LHCN-M2 (cell line): ENCODE measurements at regions not wholly inside any gene's neighbourhood (a gene's known extent, or its start where the extent isn't known, plus 50 kb on each side); places are given as distances from the start of the nearest gene placed in this dataset.

Experiments used
- DNase-seq: peaks from one replicate; pipeline ENCODE4 v3.0.0-alpha.2; 2012; ENCODE audit warnings: low read depth

DNA sequence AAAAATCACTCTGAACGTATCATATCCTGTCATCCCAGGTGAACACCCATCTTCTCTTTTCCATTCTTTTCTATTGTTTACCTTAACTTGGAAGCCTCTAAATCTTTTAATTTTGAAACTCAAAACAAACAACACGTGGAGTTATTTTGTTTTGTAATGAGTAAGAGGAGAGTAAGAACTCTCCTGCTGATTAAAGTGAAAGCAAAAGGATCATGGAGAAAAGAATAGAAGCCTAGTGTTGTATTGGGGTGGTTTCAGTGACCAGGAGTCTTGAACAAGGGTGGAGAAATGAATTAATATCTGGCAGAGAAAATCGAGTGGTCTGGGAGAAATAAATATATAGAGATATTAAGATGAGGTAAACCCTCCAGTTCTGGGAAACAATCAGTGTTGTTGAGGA is 237.4 kb upstream of the UGT8 start:
- DNase-seq: peak; percentile 5

DNA sequence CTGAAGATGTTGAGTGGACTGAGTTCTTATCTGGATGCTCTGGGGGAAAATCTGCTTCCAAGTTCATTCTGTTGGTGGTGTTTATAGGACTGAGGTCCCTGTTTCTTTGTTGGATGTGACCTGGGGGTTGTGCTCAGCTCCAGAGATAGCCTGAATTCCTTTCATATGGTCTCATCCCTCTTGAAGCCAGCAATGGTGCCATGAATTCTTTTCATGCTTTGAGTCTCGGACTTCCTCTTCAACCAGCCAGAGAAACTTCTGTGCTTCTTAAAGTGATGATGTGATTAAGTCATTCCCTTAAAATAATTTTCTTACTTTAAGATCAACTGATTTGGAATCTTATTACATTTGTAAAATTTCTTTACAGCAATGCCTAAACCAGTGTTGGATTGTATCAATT is 233.8 kb upstream of the UGT8 start:
- DNase-seq: peak; percentile 61

DNA sequence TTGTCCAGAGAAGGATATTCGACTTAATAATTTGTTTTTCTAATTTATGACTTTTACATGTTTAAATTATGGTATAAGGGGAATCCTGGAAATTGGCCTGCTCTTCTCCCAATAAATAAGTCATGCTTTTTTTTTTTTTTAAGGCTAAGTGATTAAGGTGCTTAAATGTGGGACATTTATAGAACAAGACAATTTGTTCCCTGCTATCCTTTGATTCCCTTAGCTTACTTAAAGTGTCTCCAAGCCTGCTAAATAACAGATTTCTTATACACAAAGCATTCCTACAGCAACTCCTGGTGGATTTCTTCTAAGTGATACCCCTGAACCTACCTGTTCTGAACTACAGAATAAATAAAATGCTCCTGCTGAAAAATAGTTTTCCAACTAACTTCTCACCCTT is 233.0 kb upstream of the UGT8 start:
- DNase-seq: no peak

- no peak for DNase-seq
These were observed 232.2 kb upstream of the UGT8 start for GRCh38 chr4:114366368-114366767.

DNA sequence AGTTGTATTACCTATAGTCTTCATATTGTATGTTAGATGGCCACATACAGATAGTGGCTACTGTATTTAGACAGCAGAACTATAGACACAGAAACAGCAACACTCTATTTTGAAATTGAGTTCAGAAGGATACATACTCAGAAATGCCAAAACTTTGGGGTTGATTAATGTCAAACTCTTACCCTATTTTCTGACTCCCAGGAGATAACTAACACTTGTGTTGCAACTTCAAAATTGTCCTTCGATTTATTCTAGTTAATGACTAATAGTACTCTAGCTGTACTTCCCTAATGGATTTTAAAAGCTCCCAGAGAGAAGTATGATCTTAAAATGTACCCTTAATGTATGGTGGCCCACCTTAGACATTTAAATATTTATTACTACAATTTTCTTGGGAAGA is 229.9 kb upstream of the UGT8 start:
- DNase-seq: no peak

GRCh38 chr4:114373508-114373907 is 225.1 kb upstream of the UGT8 start:
- no peak for DNase-seq

DNA sequence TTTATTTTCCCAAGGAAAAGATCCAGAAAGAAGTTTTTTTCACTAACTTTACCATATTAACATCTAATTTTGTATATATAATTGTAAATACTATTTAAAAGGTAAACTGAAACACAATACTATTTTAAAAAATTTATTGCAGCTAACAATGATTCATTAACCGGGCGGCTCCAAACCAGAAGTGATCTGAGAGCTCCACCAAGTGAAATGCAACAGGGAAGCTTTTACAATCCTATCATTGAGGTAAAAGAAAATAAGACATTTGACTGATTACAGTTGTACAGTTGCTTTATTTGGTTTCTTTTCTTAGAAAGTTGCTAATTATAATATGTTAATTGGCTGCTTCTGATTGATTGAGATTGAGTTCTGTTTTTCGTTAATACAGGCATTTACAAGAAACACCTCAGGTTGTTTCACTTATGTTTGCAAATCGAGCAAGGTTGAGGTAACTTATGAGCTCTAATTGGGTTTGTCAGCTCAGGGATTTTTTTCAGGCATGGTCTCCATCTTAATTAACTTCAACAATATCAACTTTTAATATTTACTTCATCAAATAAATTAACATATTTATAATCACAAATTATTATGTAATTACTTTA is 220.2 kb upstream of the UGT8 start:
- peak; percentile 52 for DNase-seq

- DNase-seq: peak; percentile 12
These were observed 215.5 kb upstream of the UGT8 start for GRCh38 chr4:114383067-114383466.

GRCh38 chr4:114383721-114384120 is 214.9 kb upstream of the UGT8 start:
- DNase-seq: peak; percentile 93

- peak; percentile 54 for DNase-seq
These were observed 214.0 kb upstream of the UGT8 start for GRCh38 chr4:114384629-114385028.

DNA sequence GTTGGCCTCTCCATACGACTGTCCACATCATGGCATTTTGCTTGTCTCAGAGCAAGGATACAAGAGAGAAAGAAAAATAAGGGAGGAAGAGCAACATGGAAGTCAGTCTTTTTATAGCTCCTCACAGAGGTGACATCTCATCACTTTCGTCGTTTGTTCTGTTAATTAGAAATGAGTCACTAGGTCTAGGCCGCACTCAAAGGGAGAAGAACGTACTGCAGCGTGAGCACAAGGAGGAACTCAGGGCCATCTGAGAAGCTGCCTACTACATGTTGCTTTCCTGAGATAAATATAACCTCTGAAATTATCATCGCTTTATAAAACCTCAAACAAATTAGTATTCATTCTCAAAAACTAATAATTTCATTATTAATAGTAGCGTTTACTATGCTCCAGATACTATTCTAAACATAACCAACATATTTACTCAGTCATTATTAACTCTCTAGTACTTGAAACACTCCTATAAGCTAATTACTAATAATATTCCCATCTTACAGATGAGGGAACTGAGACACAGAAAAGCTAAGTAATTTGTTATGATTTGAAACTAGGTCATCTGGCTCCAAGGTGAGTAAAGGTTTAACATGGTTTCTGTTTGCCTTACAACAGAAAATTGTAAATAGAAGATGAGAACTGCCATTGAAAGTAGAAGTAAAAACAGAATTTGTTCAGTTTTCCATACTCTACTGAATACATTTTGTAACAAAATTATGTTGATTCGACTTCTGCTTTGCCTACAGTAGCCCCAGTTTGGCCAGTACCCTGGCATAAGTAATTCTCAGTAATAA is 213.2 kb upstream of the UGT8 start:
- DNase-seq: no peak

- DNase-seq: peak; percentile 34
These were observed 211.9 kb upstream of the UGT8 start for GRCh38 chr4:114386637-114387233.

DNA sequence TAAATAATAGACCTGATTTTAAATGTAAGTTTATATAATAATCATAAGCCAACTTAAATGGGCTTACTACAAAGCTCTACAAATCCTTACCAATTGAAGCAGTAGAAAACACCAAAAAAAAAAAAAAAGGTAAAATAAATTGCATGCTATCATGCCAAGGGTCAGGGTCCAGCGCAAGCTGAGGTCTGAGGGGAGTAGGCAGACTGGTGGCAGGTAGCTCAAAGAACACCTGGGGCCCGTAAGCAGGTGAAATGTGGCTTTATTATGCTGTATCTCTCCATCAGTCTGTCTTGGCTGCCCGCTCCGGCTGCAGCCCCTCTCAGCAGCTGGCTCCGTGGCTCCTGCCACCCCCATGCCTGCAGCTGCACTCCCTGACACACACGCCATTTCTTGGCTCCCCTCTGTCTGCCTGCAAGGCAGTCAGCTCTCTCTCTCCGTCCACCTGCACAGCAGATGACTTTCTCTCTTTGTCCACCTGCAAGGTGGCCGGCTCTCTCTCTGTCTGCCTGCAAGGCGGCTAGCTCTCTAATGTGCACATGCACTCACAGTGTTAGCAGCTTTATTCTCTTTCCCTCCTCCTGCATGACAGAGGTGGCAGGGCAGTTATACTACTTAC is 209.4 kb upstream of the UGT8 start:
- no peak for DNase-seq

DNA sequence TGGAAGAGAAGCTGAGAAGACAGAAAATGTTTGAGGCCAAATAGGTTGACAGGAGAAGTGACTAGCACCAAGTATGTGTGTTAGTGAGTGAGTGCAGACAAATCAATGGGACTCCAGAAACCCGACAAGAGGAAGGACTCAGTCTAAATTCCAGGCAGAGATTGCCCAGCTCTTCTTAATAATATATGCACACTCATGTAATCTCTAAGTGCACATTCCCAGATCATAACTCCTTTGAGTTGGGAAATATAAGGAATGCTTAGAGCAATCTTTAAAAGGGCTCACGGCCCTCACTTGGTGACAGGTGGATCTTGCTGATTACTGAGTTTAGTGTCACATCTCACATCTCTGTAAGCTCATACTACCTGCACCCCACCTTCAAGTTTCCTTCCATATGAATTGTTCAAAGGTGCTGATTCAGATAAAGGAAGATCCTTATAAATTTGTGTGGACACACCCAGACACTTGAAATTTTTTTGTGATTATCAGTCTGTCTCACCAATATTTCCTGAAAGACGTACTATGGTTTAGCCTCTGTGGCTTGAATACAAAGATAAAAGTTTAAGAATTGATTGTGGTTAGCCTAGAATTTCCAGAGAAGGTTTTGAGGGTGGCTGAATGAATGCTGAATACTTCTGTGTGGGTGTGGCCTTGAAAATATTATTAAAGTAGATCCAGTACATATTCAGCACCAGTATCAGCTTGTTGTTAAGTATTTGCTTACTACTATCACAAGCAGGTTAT is 205.1 kb upstream of the UGT8 start:
- no peak for DNase-seq

DNA sequence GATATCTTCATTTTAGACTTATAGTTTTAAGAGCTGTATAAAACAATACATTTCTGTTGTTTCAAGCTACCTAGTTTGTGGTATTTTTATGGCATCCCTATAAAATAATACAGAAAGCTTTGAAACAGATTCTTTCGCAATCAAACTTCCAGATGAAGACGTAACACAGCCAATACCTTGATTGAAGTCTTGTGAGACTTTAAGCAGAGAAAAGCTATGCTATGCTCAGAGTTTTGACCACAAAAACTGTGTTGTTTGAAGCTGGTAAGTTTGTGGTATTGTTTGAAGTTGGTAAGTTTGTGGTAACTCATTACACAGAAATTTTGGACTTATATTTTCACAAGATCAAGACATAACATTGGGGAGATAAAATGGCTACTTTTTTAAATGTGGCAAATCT is 201.8 kb upstream of the UGT8 start:
- no peak for DNase-seq

DNA sequence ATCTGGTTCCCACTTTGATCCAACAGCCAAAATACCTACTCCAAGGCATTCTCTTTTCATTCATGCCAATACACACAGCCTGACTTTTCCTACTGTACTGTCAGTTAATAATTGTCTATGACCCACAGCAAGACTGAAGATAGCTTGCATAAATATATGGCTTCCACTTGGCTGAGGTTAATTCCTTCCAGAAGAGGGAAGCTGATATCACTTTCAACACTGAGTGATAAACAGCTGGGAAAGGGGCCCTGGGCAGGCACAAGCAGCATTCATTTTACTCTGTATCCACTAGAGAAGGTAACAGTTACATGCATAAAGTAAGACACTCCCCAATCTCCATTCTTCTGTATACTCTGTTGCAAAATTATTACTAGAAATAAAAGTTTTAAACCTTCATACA is 200.2 kb upstream of the UGT8 start:
- no peak for DNase-seq

DNA sequence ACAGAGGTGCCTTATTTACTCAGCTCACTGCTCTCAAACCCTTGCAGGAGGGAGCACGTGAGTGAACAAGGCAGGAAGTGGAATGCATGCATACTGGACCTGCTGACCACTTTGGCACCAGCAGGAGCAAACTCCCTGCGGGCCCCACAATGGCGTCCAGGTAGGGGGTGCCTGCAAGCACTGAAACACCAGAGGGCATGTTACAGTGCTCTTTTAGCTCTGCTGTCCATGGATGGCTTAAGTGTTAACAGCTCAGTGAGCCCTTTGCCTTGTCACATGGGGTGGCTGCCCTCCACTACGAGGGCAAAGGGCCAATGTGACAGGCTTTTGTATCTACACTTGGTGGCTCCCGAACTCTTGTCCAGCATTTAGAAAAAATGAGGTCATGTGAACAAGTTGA is 199.5 kb upstream of the UGT8 start:
- no peak for DNase-seq

DNA sequence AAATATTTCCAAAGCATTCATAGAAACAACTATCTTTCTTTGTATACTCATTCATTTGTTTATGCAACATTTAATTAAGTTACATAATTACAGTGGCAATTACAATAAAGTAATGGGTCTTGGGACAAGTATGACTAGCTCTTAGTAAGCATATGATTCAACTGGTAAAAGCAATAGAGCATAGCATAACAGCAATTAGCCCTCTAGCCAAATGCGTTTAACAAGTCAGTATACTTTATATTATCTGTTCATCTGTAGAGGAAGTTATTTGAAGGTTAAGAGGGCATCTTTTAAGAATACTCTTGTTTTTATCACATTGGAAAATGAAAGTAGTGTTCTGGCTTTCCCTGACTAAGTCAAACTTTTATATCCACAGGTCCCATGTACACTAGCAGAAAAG is 198.1 kb upstream of the UGT8 start:
- DNase-seq: no peak

DNA sequence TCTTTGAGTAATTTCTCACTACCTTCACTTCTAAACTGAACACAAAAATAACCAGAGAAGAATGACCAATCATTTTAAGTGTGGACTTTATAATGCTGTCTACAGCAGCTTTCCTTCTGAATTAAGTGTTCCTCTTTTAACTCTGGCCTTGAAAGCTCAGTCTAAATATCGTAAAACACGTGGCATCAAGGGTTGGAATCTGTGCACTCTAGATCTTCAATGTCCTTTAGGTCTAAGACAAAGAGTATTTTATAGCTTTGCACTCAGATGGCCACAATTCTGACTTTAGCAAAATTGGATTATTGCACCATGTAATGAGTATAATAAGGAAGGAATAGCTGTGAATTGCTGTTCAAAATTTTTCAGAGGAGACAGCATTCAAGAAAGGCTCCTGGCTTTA is 197.1 kb upstream of the UGT8 start:
- DNase-seq: no peak

DNA sequence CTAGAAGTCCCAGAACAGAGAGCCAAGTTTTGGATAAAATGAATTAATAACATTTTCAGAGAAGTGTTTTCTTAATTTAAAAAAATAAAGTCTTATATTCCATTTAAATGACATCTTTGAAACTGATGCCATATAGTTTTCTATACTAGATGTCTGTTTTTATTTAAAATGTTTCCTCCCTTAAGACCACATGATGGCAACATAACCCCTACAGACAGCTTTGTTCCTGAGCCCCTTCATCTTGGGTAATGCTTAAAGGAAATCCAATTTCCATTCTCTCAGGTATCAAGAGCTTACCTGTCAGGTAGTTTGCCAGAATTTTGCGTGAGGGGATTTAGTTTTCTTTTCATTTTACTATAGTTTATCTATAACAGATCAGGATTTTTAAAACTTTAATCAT is 181.4 kb upstream of the UGT8 start:
- no peak for DNase-seq

GRCh38 chr4:114420069-114420468 is 178.5 kb upstream of the UGT8 start:
- no peak for DNase-seq

- no peak for DNase-seq
These were observed 175.0 kb upstream of the UGT8 start for GRCh38 chr4:114423582-114423981.
